ENCODE measurements at regions not wholly inside any gene's neighbourhood (a gene's known extent, or its start where the extent isn't known, plus 50 kb on each side); places are given as distances from the start of the nearest gene placed in this dataset.

DNA sequence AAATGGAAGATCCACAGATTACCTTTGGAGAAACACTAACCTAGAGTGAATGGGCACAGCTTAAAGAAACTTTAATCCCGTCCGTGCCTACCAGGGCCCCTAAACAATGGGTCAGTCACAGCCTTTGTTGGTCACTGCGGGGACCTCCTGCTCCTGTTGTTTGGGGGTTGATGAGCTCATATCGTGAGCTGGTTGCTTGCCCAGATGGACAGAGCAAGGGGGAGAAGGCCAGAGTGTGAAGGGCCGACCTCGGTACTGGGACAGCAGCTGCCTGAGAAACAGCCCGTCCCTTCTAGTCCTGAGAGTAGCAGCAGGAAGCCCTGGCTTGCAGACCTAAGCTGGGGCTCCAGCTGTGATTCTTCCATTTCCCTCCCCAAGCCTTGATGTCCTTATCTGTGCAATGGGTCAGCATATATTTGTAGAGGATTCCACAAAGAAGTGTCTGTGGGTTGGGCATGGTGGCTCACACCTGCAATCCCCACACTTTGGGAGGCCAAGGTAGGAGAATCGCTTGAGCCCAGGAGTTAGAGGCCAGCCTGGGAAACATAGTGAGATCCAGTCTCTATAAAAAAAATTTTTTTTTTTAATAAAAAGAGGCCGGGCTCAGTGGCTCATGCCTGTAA is 69.6 kb upstream of the SLC34A2 start:
- TF ChIP-seq POLR2A (IDR thresholded peaks at IDR 0.05; ENCODE audit: low read depth, low read length) (no peak), PAX5 (IDR thresholded peaks at IDR 0.05; ENCODE audit: insufficient read depth, low read length, severe bottlenecking) (no peak), POLR2AphosphoS5 (IDR thresholded peaks at IDR 0.05; ENCODE audit: low read depth, low read length) (no peak), SPI1 (IDR thresholded peaks at IDR 0.05; ENCODE audit: low read depth, low read length) (no peak)

Data from GM12891 (cell line).